Suprapubic skin (tissue), 3 donors: ENCODE measurements at regions not wholly inside any gene's neighbourhood (a gene's known extent, or its start where the extent isn't known, plus 50 kb on each side); places are given as distances from the start of the nearest gene placed in this dataset.

Experiments used
- CTCF ChIP-seq, 2 donors: fragments of 200-600 bp in 1 of 2; fragments of 450-650 bp in 1 of 2; sonication (generic) in 1 of 2; IDR thresholded peaks; one replicate each; pipeline ENCODE4 v1.5.1; 2016 to 2019; ENCODE audit warnings: antibody characterized with exemption in 2 of 2, mild to moderate bottlenecking in 1 of 2, moderate library complexity in 1 of 2
- EP300 ChIP-seq: sonication (generic); formaldehyde crosslinking; IDR thresholded peaks from one replicate; pipeline ENCODE4 v1.6.1; 2017; ENCODE audit warnings: antibody characterized with exemption
- POLR2A ChIP-seq, 2 donors: fragments of 450-650 bp; IDR thresholded peaks; one replicate each; pipeline ENCODE4 v1.6.1; 2017; ENCODE audit warnings: antibody characterized with exemption in 2 of 2, mild to moderate bottlenecking in 2 of 2, moderate library complexity in 2 of 2

DNA sequence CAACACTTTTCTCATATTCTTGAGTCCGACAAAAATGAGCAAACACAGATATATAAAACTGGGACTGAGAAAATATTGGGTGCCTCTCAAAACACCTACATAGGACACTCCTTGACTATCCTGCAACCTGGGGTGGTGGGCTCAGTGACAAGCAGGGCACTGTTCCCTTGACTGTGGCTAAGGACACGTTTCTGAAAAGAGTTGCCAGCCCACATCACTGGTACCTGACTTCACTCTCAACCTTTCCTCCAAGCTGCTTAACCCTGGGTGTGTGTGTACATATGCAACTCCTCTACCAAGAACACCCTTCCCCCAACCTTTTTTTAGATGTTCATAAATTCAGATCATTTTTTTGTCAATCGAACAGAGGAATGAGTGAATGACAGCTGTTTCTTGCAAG is 148.7 kb downstream of the ACTL7B start:
- TF ChIP-seq EP300 (no peak), CTCF (IDR thresholded peaks at IDR 0.05) (no peak), POLR2A (IDR thresholded peaks at IDR 0.05) (no peak)
